ENCODE measurements at regions not wholly inside any gene's neighbourhood (a gene's known extent, or its start where the extent isn't known, plus 50 kb on each side); places are given as distances from the start of the nearest gene placed in this dataset.

GRCh38 chr6:79813854-79814709 is 133.3 kb downstream of the ELOVL4 start:
- Histone ChIP-seq H3K9me3 (ENCODE audit: control insufficient read depth, low read depth, low read length) (no peaks in the 10 kb centered on the region), H4K91ac (ENCODE audit: insufficient read length, low read depth, low read length) (no peak overlapping the region), H3K23me2 (ENCODE audit: insufficient read length, low read depth, low read length, poor library complexity, severe bottlenecking) (no peaks in the 10 kb centered on the region), H3K14ac (ENCODE audit: insufficient read depth, low read length) (no peak overlapping the region), H3K4ac (ENCODE audit: low read depth, low read length) (no peak overlapping the region), H3K79me1 (ENCODE audit: insufficient read depth, low read depth, low read length, poor library complexity, severe bottlenecking) (no peaks in the 10 kb centered on the region), H2BK20ac (ENCODE audit: low read depth, low read length, poor library complexity, severe bottlenecking) (no peak overlapping the region), H3K18ac (ENCODE audit: insufficient read length, low read depth, low read length) (no peak overlapping the region), H3K23ac (ENCODE audit: insufficient read length, low read depth, low read length) (no peak overlapping the region), H3T11ph (ENCODE audit: low read length) (no peak overlapping the region), H2BK5ac (ENCODE audit: insufficient read length, low read length) (no peak overlapping the region), H3K27me3 (ENCODE audit: insufficient read depth, low read length) (no peaks in the 10 kb centered on the region), H3K4me2 (ENCODE audit: insufficient read depth, insufficient read length, low read length) (no peak overlapping the region), H3K79me2 (ENCODE audit: insufficient read depth, low read length) (no peaks in the 10 kb centered on the region), H4K5ac (ENCODE audit: insufficient read length, low read depth, low read length) (no peak overlapping the region), H3K4me1 (ENCODE audit: insufficient read depth, low read length) (no peaks in the 10 kb centered on the region; the same call in 1 of the 2 replicates), H3K27ac (ENCODE audit: insufficient read length, low read depth, low read length) (no peak overlapping the region), H2AK5ac (ENCODE audit: insufficient read length, low read length) (no peak overlapping the region), H4K20me1 (ENCODE audit: control insufficient read depth, insufficient read depth, insufficient read length) (no peaks in the 10 kb centered on the region), H3K9ac (ENCODE audit: extremely low read depth, insufficient read length, low read length) (no peak overlapping the region), H4K8ac (replicated peaks; ENCODE audit: insufficient read length, low read depth, low read length) (no peak overlapping the region), H2AFZ (ENCODE audit: low read length) (no peak overlapping the region), H2BK12ac (ENCODE audit: insufficient read length, low read depth, low read length) (no peak overlapping the region), H3K56ac (ENCODE audit: insufficient read length, low read depth, low read length) (no peak overlapping the region), H2BK120ac (ENCODE audit: low read depth, low read length, poor library complexity, severe bottlenecking) (no peak overlapping the region), H2BK15ac (ENCODE audit: low read depth, low read length) (no peak overlapping the region)
- no peaks in the 10 kb centered on the region; the same call in 1 of the 2 replicates for H3K27me3 Mint-ChIP-seq (ENCODE audit: low read depth)
- TF ChIP-seq CTCF (conservative IDR thresholded peaks at IDR 0.05) = peak; percentile 94
- peaks cover 7 to 23% of the 10 kb centered on the region in 2 experiments; a peak in 3 of 4 replicates for H3K4me1 Mint-ChIP-seq
- H3K27ac Mint-ChIP-seq = no peak overlapping the region
- no peaks in the 10 kb centered on the region for H3K36me3 Mint-ChIP-seq (ENCODE audit: insufficient read depth in 1 of 3, low read depth in 3 of 3)
- no peaks in the 10 kb centered on the region for H3K9me3 Mint-ChIP-seq
- H3K4me3 Mint-ChIP-seq = no peak overlapping the region
- no CpG with 5 or more reads among the region's 4 CpGs for WGBS (ENCODE audit: extremely low coverage, insufficient read length, low lambda C conversion rate)
- peak; percentile 61 for DNase-seq

Measured in H9 (cell line).